ENCODE measurements at regions not wholly inside any gene's neighbourhood (a gene's known extent, or its start where the extent isn't known, plus 50 kb on each side); places are given as distances from the start of the nearest gene placed in this dataset.

DNA sequence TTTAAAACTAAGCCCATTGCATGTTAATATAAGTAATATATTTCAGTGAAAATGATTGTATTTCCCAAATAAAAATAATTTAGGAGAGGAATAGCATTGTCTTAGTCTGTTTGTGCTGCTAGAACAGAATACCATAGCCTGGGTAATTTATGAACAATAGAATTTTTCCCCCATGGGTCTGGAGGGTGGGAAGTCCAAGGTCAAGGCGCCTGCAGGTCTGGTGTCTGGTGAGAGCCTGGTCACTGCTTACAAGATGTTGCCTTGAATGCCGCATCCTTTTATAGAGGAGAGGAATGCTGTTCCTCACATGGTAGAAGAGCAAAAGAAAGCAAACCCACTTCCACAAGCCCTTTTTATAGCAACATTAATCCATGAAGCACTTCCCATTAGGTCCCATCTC, 161.3 kb upstream of the ZFHX3 start:
- Histone ChIP-seq H3K4me1 (no peaks in the 10 kb centered on the region), H3K36me3 (no peaks in the 10 kb centered on the region), H3K27me3 (no peaks in the 10 kb centered on the region), H3K4me3 (no peak overlapping the region), H3K9me3 (no peaks in the 10 kb centered on the region), H3K27ac (replicated peaks in 1 of 4) (no peak overlapping the region)
- intact Hi-C loops (cut with DNase I), result no loop called here
- no peak for DNase-seq (ENCODE audit: extremely low spot score)
- 92% methylated on average over 2 of the region's 2 CpGs for WGBS
- TF ChIP-seq POLR2A (IDR thresholded peaks at IDR 0.05; ENCODE audit: low read depth) (no peak), EP300 (IDR thresholded peaks at IDR 0.05) (no peak), POLR2AphosphoS5 (IDR thresholded peaks at IDR 0.05) (no peak)
- TF ChIP-seq, protein P1, sequence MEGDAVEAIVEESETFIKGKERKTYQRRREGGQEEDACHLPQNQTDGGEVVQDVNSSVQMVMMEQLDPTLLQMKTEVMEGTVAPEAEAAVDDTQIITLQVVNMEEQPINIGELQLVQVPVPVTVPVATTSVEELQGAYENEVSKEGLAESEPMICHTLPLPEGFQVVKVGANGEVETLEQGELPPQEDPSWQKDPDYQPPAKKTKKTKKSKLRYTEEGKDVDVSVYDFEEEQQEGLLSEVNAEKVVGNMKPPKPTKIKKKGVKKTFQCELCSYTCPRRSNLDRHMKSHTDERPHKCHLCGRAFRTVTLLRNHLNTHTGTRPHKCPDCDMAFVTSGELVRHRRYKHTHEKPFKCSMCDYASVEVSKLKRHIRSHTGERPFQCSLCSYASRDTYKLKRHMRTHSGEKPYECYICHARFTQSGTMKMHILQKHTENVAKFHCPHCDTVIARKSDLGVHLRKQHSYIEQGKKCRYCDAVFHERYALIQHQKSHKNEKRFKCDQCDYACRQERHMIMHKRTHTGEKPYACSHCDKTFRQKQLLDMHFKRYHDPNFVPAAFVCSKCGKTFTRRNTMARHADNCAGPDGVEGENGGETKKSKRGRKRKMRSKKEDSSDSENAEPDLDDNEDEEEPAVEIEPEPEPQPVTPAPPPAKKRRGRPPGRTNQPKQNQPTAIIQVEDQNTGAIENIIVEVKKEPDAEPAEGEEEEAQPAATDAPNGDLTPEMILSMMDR (IDR thresholded peaks at IDR 0.05), result no peak

DNA sequence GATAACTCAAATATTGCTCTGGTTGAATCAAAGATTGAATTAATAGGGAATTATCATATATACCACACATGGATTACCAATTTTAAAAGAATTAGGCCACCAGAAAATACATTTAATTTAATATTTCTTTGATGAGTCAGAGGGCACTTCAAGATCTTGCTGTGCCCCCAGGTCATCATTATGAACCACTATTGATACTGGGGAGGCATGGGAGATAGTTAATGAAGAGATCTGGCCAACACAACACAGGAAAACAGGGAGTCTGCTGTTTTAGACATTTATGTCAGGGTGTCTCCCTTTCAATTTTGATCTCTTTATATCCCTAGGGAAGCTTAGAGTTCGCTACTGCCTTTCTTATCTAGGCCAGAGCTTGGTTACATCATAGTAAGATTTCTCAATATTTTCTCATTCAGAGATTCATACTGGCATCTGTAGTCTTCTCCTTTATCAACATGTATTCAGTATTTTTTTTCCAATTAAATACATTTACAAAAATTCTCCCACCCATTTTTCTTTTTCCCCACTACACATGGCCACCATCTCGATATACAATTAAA, 158.3 kb upstream of the ZFHX3 start:
- WGBS, result 87% methylated on average over 2 of the region's 2 CpGs

DNA sequence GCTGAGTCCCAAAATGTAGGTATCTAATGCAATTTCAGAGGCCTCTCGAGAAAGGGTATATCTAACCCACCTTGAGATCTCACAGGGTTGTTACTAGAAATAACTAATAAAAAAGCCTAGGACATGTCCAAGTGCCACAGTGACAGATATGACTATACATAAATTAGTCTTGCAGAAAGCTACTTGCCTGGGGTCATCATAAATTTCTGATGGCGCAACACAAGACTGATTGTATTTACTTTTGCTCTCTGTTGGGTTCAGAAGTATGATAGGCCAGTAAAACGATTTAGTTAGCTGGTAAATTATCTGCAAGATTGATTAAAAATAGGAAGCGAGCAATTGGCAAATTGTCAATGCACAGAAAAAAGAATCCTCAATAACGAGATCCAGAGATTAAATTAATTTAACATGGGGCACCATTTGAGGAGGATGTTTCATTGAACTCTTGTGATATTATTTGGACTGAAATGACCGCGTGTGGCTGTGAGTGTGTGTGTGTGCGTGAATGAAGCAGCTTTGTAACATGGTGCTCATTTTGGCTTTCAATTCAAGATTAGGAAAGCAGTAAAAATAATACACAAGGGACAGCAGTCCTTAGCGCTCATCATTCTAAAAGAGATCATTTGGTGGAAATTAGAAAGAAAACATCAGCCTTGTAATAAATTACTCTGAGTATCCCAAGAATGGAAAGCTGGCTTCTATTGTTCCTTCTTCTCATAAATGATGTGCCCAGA, 157.4 kb upstream of the ZFHX3 start:
- TF ChIP-seq, protein P1 (IDR thresholded peaks at IDR 0.05), result no peak
- TF ChIP-seq POLR2AphosphoS5 (IDR thresholded peaks at IDR 0.05) (no peak), EP300 (IDR thresholded peaks at IDR 0.05) (no peak), POLR2A (IDR thresholded peaks at IDR 0.05; ENCODE audit: low read depth) (no peak)
- 86% methylated on average over 9 of the region's 9 CpGs for WGBS
- Histone ChIP-seq H3K4me3 (no peak overlapping the region), H3K27me3 (no peaks in the 10 kb centered on the region), H3K9me3 (no peaks in the 10 kb centered on the region), H3K36me3 (no peaks in the 10 kb centered on the region), H3K4me1 (no peaks in the 10 kb centered on the region), H3K27ac (replicated peaks in 1 of 4) (no peak overlapping the region)
- no peak for DNase-seq (ENCODE audit: extremely low spot score)
- intact Hi-C loops (cut with DNase I), result no loop called here

More for the DNA sequence above, 158.3 kb upstream of the ZFHX3 start:
- H3K36me3 ChIP-seq, result no peaks in the 10 kb centered on the region
- no peak for DNase-seq (ENCODE audit: extremely low spot score)
- no peaks in the 10 kb centered on the region for H3K9me3 ChIP-seq
- H3K27ac ChIP-seq (replicated peaks in 1 of 4), result no peak overlapping the region
- intact Hi-C loops (cut with DNase I), result no loop called here
- no peaks in the 10 kb centered on the region for H3K27me3 ChIP-seq
- no peaks in the 10 kb centered on the region for H3K4me1 ChIP-seq
- no peak overlapping the region for H3K4me3 ChIP-seq
- TF ChIP-seq POLR2A (IDR thresholded peaks at IDR 0.05; ENCODE audit: low read depth) (no peak), POLR2AphosphoS5 (IDR thresholded peaks at IDR 0.05) (no peak), EP300 (IDR thresholded peaks at IDR 0.05) (no peak)
- TF ChIP-seq, protein P1 (IDR thresholded peaks at IDR 0.05), result no peak

DNA sequence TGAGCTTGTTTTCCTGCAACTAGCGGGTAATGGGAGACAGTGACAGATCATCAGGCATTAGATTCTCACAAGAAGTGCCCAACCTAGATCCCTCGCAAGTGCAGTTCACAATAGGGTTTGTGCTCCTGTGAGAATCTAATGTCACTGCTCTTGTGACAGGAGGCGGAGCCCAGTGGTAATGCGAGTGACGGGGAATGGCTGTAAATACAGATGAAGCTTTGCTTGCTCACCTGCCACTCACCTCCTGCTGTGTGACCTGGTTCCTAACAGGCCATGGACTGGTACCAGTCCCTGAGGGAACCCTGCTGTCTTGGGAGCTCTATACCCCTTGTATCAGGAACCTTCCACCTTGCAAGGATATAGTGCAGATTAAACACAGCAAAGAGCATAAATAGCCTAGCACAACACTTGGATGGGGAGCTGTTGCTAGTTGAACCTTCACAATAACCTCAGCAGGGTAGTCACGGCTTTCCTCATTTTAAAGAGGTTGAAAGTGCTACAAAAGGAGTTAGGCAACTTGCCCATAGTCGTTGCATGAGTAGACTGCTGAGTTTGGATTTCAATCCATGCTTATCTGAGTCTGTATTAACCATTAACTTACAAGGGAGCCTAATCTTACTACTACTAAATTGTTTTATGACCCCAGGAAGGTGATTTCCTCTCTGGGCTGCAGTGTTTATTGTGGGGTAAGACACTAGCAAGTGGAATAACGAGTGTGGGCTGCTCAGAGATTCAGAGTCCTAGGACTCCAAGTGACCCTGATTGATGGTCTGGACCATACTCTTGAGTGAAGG, 156.6 kb upstream of the ZFHX3 start:
- WGBS, result 93% methylated on average over 8 of the region's 8 CpGs
- H3K4me1 ChIP-seq, result no peaks in the 10 kb centered on the region
- H3K9me3 ChIP-seq, result no peaks in the 10 kb centered on the region
- no peak overlapping the region for H3K27ac ChIP-seq (replicated peaks in 1 of 4)
- no peak for DNase-seq (ENCODE audit: extremely low spot score)
- intact Hi-C loops (cut with DNase I), result no loop called here
- H3K27me3 ChIP-seq, result no peaks in the 10 kb centered on the region
- no peaks in the 10 kb centered on the region for H3K36me3 ChIP-seq
- no peak overlapping the region for H3K4me3 ChIP-seq
- no peak for TF ChIP-seq EP300 (IDR thresholded peaks at IDR 0.05)
- TF ChIP-seq POLR2A (IDR thresholded peaks at IDR 0.05; ENCODE audit: low read depth), result no peak
- TF ChIP-seq, protein P1 (IDR thresholded peaks at IDR 0.05), result no peak
- TF ChIP-seq POLR2AphosphoS5 (IDR thresholded peaks at IDR 0.05), result no peak
